Natural killer cell (primary cell): ENCODE measurements at regions not wholly inside any gene's neighbourhood (a gene's known extent, or its start where the extent isn't known, plus 50 kb on each side); places are given as distances from the start of the nearest gene placed in this dataset.
"Not testable (repeated sequence)": the region's sequence is repeated elsewhere in the genome, so short reads cannot be mapped to it uniquely, and the experiment has no call there.

Experiments
- ATAC-seq, 3 donors: fragments of 150-1000 bp in 2 of 3; fragments of 200-7000 bp in 1 of 3; cut with Tn5 transposase; 1 replicate in 1 of 3; 2 replicates in 2 of 3; pipeline ENCODE4 v1.10.0; 2021; ENCODE audit warnings: mild to moderate bottlenecking in 2 of 3, moderate library complexity in 2 of 3
- DNase-seq, 2 donors: peaks; one replicate each; pipeline versions ENCODE4 v3.0.0 to v3.0.0-alpha.2; 2013 to 2021; ENCODE audit warnings: mixed read lengths in 1 of 2
- H3K27ac ChIP-seq: one replicate; pipeline ENCODE4 v1.5.1; 2013; ENCODE audit warnings: mild to moderate bottlenecking, low read length
- H3K27me3 ChIP-seq: one replicate; pipeline ENCODE4 v1.6.1; 2013; ENCODE audit warnings: low read length; ENCODE audit not compliant: control insufficient read depth, insufficient read depth
- H3K36me3 ChIP-seq: one replicate; pipeline ENCODE4 v1.6.1; 2013; ENCODE audit warnings: low read length; ENCODE audit not compliant: control insufficient read depth, insufficient read depth
- H3K4me1 ChIP-seq: one replicate; pipeline ENCODE4 v1.6.1; 2013; ENCODE audit warnings: low read length; ENCODE audit not compliant: control insufficient read depth, insufficient read depth
- H3K4me3 ChIP-seq: one replicate; pipeline ENCODE4 v1.5.1; 2013; ENCODE audit warnings: low read length
- H3K9me3 ChIP-seq: one replicate; pipeline ENCODE4 v1.6.1; 2013; ENCODE audit warnings: low read length; ENCODE audit not compliant: control insufficient read depth, insufficient read depth
- H3K27ac Mint-ChIP-seq, 2 donors: one replicate each; pipeline ENCODE4 v1.8.0; 2022; ENCODE audit warnings: mild to moderate bottlenecking in 2 of 2, mixed read lengths in 2 of 2, moderate library complexity in 1 of 2
- H3K27me3 Mint-ChIP-seq, 2 donors: one replicate each; pipeline ENCODE4 v1.8.0; 2022; ENCODE audit warnings: low read depth in 2 of 2, mixed read lengths in 2 of 2
- H3K36me3 Mint-ChIP-seq: one replicate; pipeline ENCODE4 v1.8.0; 2022; ENCODE audit warnings: mixed read lengths
- H3K4me1 Mint-ChIP-seq, 2 donors: one replicate each; pipeline ENCODE4 v1.8.0; 2022; ENCODE audit warnings: mixed read lengths in 2 of 2
- H3K4me3 Mint-ChIP-seq: one replicate; pipeline ENCODE4 v1.8.0; 2022; ENCODE audit warnings: mild to moderate bottlenecking, moderate library complexity, mixed read lengths
- H3K9me3 Mint-ChIP-seq, 2 donors: one replicate each; pipeline ENCODE4 v1.8.0; 2022; ENCODE audit warnings: mixed read lengths in 2 of 2
- WGBS: methylation state at CpG from one replicate; pipeline ENCODE4 v1.1.7; 2013; ENCODE audit warnings: missing lambda C conversion rate; ENCODE audit not compliant: insufficient coverage; 5-methylcytosine and 5-hydroxymethylcytosine counted together
- intact Hi-C: fragments of 100-400 bp; cut with micrococcal nuclease; formaldehyde crosslinking; loops from one replicate; pipeline ENCODE4 v1.14.2; 2022
- TF ChIP-seq, protein P1 (sequence below): fragments of 200-600 bp; IDR thresholded peaks from one replicate; pipeline ENCODE4 v1.8.0; 2022; ENCODE audit warnings: antibody characterized with exemption

DNA sequence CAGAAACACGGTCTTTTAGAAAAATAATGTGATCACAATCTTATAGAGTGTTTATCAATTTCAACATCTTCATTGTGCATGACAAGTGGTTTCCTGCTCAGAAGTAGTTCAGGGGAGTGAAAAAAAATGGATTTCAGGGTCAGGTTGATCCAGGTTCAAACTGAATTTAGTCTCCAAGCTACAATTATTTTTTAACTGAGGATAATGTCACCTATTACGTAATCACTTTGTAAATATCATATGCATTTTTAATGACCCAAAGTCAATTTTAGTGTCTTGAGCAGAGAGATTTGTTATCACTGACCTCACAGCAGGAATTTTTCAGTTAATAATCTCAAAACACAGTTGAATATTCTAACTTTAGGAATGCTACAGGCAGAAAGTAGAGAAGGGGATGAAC, 627.2 kb upstream of the LUZP2 start:
- TF ChIP-seq, protein P1, sequence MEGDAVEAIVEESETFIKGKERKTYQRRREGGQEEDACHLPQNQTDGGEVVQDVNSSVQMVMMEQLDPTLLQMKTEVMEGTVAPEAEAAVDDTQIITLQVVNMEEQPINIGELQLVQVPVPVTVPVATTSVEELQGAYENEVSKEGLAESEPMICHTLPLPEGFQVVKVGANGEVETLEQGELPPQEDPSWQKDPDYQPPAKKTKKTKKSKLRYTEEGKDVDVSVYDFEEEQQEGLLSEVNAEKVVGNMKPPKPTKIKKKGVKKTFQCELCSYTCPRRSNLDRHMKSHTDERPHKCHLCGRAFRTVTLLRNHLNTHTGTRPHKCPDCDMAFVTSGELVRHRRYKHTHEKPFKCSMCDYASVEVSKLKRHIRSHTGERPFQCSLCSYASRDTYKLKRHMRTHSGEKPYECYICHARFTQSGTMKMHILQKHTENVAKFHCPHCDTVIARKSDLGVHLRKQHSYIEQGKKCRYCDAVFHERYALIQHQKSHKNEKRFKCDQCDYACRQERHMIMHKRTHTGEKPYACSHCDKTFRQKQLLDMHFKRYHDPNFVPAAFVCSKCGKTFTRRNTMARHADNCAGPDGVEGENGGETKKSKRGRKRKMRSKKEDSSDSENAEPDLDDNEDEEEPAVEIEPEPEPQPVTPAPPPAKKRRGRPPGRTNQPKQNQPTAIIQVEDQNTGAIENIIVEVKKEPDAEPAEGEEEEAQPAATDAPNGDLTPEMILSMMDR = no peak

DNA sequence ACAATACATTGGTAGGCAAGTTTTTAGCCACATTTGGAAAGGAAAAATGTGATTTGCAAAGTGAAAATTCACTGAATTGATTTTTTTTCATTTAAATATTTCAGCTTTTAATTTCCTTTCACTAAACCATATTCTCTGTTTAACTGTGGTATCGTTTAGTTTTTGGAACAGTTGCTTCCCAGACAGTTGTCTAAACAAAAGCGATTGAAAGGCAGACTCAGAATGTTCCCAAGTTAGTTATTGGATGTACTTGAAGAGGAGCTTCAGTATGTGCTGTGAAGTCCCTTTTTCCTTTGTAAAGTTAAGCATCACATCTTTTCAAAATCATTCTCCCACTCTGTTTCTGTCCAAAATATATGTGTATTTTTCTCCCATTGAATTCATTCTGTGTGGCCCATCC, 623.4 kb upstream of the LUZP2 start:
- intact Hi-C loops = no loop called here
- no peak for ATAC-seq
- Mint-ChIP-seq H3K9me3 (peaks cover 5 to 7% of the 10 kb centered on the region in 2 donors), H3K27ac (no peak overlapping the region), H3K4me1 (peaks cover 7 to 12% of the 10 kb centered on the region in 2 donors), H3K36me3 (peaks cover 15% of the 10 kb centered on the region), H3K27me3 (peaks cover 0 to 2% of the 10 kb centered on the region in 2 donors), H3K4me3 (no peak overlapping the region)
- no peak for DNase-seq
- Histone ChIP-seq H3K4me1 (no peaks in the 10 kb centered on the region), H3K9me3 (no peaks in the 10 kb centered on the region), H3K4me3 (no peak overlapping the region), H3K27me3 (no peaks in the 10 kb centered on the region), H3K36me3 (no peaks in the 10 kb centered on the region), H3K27ac (no peak overlapping the region)
- TF ChIP-seq, protein P1 = no peak
- WGBS = no CpG with 5 or more reads among the region's 2 CpGs

More for the DNA sequence above, 627.2 kb upstream of the LUZP2 start:
- Histone ChIP-seq H3K9me3 (no peaks in the 10 kb centered on the region), H3K27ac (no peak overlapping the region), H3K27me3 (no peaks in the 10 kb centered on the region), H3K4me3 (no peak overlapping the region), H3K4me1 (no peaks in the 10 kb centered on the region), H3K36me3 (no peaks in the 10 kb centered on the region)
- no peak overlapping the region for H3K4me3 Mint-ChIP-seq
- DNase-seq (no peak), ATAC-seq (no peak)
- no peak overlapping the region for H3K27ac Mint-ChIP-seq
- WGBS = 100% methylated on average over 1 of the region's 2 CpGs
- H3K36me3 Mint-ChIP-seq = peaks cover 21% of the 10 kb centered on the region
- peaks cover 0 to 2% of the 10 kb centered on the region in 2 donors for H3K27me3 Mint-ChIP-seq
- H3K4me1 Mint-ChIP-seq = peaks cover 7 to 17% of the 10 kb centered on the region in 2 donors
- intact Hi-C loops = no loop called here
- peaks cover 5 to 7% of the 10 kb centered on the region in 2 donors for H3K9me3 Mint-ChIP-seq

DNA sequence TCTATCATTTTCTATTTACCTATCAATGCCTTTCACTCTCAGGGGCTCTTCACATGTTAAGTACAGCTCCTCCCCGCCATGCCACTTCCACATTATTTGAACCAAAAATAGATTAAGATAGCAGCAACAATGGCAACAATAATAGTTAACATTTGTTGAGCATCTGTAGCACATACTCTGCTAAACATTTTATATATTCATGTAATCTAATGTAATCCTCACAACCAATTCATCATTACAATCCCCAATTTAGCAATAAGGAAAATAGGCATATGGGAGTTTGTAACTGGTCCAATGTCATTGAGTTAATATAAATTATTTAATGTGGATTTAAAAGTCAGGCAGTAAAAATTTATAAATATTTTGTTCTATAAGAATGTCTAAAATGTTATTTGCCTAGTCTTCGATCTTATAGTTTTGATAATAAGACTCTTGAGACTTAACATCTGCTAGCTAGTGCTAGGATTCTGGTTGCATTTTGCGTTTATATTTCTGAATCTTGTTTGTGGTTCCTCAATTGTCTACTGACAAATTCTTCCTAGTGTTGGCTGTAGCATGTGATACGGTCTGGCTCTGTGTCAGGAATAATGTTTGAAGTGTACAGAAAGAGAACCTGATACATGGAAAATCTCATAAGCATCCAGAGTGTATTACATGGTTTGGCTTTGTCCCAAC, 621.5 kb upstream of the LUZP2 start:
- ATAC-seq = no peak
- H3K4me1 Mint-ChIP-seq = no peaks in the 10 kb centered on the region
- DNase-seq = no peak
- Histone ChIP-seq H3K4me3 (no peak overlapping the region), H3K4me1 (no peaks in the 10 kb centered on the region), H3K27me3 (no peaks in the 10 kb centered on the region), H3K36me3 (no peaks in the 10 kb centered on the region), H3K9me3 (no peaks in the 10 kb centered on the region), H3K27ac (no peak overlapping the region)
- H3K4me3 Mint-ChIP-seq = no peak overlapping the region
- H3K27me3 Mint-ChIP-seq = peaks cover 0 to 2% of the 10 kb centered on the region in 2 donors
- intact Hi-C loops = no loop called here
- peaks cover 2 to 3% of the 10 kb centered on the region in 2 donors for H3K9me3 Mint-ChIP-seq
- 88% methylated on average over 4 of the region's 4 CpGs for WGBS
- H3K27ac Mint-ChIP-seq = no peak overlapping the region
- TF ChIP-seq, protein P1 = no peak
- H3K36me3 Mint-ChIP-seq = peaks cover 6% of the 10 kb centered on the region

DNA sequence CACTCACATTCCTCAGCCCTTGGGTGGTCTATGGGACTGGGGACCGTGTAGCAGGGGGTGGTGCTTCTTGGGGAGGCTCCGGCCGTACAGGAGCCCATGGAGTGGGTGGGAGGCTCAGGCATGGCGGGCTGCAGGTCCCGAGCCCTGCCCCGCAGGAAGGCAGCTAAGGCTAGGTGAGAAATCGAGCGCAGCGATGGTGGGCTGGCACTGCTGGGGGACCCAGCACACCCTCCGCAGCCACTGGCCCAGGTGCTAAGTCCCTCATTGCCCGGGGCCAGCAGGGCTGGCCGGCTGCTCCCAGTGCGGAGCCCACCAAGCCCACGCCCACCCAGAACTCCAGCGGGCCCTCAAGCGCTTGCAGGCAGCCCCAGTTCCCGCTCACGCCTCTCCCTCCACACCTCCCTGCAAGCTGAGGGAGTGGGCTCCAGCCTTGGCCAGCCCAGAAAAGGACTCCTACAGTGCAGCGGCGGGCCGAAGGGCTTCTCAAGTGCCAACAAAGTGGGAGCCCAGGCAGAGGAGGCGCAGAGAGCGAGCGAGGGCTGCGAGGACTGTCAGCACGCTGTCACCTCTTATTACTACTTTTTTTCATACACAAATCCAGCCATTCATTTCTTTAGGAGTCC, 613.3 kb upstream of the LUZP2 start:
- WGBS = 93% methylated on average over 26 of the region's 26 CpGs
- H3K27ac Mint-ChIP-seq, H3K4me1 Mint-ChIP-seq, H3K27me3 Mint-ChIP-seq, H3K36me3 Mint-ChIP-seq, H3K4me1 ChIP-seq, H3K4me3 ChIP-seq, H3K27ac ChIP-seq, H3K36me3 ChIP-seq, intact Hi-C loops, ATAC-seq, DNase-seq, H3K27me3 ChIP-seq, H3K9me3 ChIP-seq, H3K4me3 Mint-ChIP-seq, H3K9me3 Mint-ChIP-seq: not testable (repeated sequence)
